HG02588 (cell line): ENCODE measurements at regions not wholly inside any gene's neighbourhood (a gene's known extent, or its start where the extent isn't known, plus 50 kb on each side); places are given as distances from the start of the nearest gene placed in this dataset.

Experiments used
- ATAC-seq: cut with Tn5 transposase; IDR thresholded peaks from one replicate; pipeline ENCODE4 v1.9.1; 2021; ENCODE audit warnings: mild to moderate bottlenecking, moderate library complexity; ENCODE audit not compliant: unreplicated experiment

GRCh38 chr6:19637010-19637409 is 200.2 kb upstream of the ID4 start:
- no peak for ATAC-seq

DNA sequence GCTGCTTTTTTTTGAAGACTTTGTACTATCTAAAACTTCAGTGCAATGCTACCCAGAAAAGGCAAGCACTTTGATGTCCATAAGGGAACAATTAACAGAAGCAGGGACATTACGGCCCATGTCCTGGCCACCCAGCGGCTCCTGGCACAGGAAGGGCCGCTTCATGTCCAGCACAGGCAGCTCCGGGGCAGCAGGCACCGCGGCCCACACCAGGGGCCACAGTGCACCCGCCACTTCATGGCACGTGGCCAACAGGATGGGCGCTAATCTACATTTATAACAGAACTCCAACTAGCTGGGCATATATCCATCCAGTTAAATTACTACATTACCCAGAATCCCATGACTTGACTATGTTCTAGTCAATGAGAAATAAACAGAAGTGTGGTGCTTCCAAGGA is 198.2 kb upstream of the ID4 start:
- no peak for ATAC-seq

DNA sequence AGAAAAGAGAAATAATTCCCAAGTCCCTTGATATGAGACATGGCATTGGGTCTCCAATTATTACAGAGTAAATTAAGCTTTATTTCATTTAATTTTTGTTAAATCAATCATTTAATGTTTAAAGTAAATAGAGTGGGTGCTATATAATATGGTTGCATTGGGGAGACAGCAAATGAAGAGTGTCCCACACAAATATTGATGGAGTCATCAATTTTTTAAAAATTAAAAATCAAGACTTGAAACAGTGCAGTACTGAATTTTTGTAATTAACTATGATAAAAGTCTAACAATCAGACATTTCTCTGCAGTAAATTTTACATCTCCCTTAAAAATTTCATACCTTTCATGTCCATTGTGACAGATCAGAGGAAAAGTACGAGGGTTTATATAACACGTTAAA is 193.9 kb upstream of the ID4 start:
- no peak for ATAC-seq

- ATAC-seq, result no peak
These were observed 193.5 kb upstream of the ID4 start for GRCh38 chr6:19643713-19644112.

GRCh38 chr6:19655744-19656143 is 181.4 kb upstream of the ID4 start:
- ATAC-seq, result no peak

- no peak for ATAC-seq
These were observed 176.9 kb upstream of the ID4 start for GRCh38 chr6:19660123-19660910.

DNA sequence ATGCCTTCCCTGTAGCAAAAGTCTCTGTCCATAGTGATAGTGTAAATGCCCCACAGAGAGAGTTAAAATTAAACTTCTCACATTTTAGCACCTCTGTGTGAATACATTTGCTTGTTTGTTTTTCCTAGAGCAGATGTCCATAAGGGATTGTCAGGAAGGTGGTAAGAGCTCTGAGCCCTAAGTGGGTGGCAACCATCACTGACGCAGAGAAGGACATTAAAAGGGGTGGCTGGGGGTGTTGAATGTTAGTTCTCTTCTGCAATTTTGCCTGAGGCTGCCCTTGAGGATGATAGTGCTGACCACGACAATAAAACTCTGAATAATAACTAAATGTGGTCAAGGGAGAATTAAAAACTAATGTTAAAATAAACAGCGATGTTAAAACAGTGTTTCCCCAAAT is 174.3 kb upstream of the ID4 start:
- ATAC-seq, result no peak

DNA sequence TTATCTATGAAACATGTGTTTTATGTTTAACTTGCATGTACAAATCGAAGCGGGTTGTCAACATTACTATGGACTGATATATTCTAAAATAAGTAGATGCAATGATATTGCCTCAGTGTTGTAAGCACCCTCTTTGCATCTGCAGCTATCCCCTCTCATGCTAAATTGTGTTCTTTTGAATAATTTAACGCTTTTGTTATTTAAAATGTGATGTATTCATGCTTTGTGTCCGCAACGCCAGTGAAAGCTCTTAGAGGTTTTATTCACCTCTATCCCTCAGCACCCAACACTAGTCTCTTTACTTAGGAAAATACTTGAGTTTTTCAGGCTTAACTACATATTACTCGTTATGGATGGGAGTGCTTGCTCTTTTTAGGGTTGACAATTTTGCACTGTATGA is 173.7 kb upstream of the ID4 start:
- ATAC-seq, result no peak

GRCh38 chr6:19664050-19664449 is 173.1 kb upstream of the ID4 start:
- ATAC-seq, result no peak

DNA sequence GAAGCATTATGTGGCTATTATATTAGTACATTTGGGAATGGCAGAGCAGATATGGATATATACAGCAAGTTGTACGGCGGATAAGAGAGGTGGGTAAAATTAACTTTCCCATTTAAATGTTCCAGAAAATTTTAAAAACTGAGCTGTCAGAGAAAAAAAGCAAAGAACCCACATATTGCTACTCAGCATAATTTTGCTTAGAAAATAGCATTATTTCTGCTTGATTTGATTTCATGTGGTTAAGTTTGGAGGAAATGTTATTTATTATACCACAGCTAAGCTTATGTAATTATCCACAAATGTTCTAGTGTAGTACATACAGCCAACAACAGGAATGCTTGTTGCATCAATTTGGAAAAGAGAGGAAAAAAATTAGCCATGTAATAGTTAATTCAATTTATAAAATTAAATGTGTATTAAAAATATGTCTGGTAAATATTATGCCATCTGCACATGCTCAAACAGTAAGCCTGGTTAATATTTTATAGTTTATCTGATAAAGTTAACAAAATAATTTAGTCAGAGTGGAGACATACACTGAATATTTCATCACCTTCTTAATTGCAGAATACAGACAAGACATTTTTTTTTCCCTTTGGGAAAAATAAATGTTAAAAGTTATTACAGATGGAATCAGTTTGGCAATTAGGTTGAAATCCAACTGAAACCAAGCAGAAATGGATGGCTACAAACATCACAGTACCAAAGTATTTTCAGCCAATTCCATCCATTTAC is 172.1 kb upstream of the ID4 start:
- ATAC-seq, result no peak

DNA sequence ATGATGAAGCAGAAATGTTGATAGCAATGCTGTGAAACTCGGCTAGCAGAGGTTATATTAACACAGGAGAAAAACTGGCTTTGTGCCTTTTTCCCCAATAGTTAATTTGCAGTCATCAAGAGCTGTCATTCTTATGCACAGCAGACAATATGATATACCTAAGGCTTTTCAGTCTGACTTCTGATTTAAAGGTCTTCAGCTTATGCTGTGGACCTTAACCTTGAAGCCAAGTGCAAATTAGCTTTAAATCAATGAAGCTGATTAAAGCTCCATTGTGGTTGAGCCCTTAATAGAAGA is 171.6 kb upstream of the ID4 start:
- no peak for ATAC-seq

- ATAC-seq, result no peak
These were observed 168.5 kb upstream of the ID4 start for GRCh38 chr6:19668710-19669109.

DNA sequence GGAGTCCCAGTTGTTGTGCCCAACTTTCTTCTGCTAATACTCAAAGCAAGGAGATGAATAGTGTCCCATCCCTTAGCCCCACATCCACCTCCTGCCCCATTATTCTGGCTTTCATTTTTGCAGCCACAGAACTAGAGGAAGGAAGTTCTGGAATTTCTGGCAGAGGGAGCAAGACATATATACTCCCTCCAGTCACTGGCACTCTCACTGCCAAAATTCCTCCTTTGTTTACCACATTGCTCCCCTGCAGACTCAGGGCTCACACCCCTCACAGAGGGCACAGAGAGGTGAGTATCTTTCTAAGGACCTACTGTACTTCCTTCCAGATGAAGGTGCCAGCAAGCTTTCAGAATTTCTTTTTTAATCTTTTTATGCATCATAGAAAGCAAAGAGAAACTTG is 168.0 kb upstream of the ID4 start:
- ATAC-seq, result no peak

GRCh38 chr6:19682859-19683258 is 154.3 kb upstream of the ID4 start:
- no peak for ATAC-seq

DNA sequence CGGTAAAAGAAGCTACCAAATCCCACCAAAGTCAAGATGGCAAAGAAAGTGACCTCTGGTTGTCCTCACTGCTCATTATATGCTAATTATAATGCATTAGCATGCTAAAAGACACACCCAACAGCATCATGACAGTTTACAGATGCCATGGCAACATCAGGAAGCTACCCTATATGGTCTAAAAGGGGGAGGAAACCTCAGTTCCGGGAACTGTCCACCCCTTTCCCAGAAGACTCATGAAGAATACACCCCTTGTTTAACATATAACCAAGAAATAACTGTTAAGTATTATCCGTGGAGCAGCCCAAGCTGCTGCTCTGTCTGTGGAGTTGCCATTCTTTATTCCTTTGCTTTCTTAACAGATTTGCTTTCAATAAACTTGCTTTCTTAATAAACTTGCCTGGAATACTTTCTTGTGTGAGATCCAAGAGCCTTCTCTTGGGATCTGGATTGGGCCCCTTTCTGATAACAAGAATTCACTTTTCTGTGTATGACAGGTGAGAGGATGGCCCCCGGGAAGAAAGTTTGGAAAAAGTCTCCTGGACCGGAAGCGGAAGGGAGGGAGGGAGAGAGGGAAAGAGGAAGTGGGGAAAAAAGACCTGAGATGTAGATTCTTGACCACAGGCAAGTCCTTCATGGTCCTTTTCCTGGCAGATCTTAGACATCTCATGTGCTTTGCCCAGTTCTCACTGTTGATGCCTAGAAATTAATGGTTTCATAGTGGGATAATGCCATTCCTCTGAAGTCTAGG is 146.7 kb upstream of the ID4 start:
- no peak for ATAC-seq

- no peak for ATAC-seq
These were observed 145.6 kb upstream of the ID4 start for GRCh38 chr6:19691465-19692167.

GRCh38 chr6:19692506-19693298 is 144.5 kb upstream of the ID4 start:
- no peak for ATAC-seq

DNA sequence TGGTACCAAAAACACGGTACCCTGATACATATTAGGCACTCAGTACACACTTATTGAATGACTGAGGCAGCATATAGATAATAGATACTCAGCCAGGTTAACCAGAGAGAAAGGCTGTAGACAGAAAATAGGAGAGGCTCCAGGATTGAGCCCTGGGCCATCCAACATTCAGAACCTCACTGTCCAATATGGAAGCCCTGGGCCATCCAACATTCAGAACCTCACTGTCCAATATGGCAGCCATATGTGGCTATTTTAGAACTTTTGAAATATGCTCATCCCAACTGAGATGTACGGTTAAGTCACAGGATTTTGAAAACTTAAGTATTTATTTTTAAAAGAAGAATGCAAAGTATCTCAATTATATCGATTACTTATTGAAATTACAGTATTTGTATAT is 142.5 kb upstream of the ID4 start:
- ATAC-seq, result no peak

DNA sequence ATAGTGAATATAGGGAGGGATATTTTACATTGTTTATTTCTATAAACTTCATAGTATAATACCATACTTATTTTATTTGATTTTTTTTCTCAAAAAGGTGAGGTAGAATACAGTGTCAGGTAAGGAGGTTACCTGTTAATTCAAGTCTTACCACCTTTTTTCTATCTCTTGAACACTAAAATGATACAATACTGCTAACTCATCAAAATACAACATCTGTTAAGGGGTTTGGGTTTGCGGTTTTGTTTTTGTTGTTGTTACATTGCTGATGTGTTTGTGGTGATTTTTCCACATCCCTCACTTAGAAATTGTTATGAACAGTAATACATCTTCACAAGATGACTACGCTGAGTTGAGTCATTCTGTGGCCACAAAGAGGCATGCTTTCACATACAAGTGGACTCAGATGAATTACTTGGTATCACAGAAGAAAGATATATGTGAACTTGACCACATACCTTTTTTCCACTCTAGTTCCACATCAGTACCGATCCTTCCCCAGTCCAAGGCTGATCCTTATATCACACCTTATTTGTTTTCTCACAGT is 139.4 kb upstream of the ID4 start:
- no peak for ATAC-seq

GRCh38 chr6:19699932-19700331 is 137.2 kb upstream of the ID4 start:
- ATAC-seq, result no peak
